OCI-LY7 (cell line): ENCODE measurements at regions not wholly inside any gene's neighbourhood (a gene's known extent, or its start where the extent isn't known, plus 50 kb on each side); places are given as distances from the start of the nearest gene placed in this dataset.

Experiments
- BruUV-seq: library from RNA; stranded (reverse); fragments of 400-500 nt; replicated peaks from 2 replicates; lab custom pipeline; 2021; lab: Mats Ljungman, UMichigan
- CTCF ChIA-PET: fragments of 300-600 bp; sonication (Branson Sonifier 250); formaldehyde crosslinking; loops from one replicate; lab custom pipeline; 2022; ENCODE audit warnings: antibody characterized with exemption; ENCODE audit not compliant: unreplicated experiment; lab: Charles Lee
- POLR2A ChIA-PET: fragments of 300-600 bp; sonication (Branson Sonifier 250); formaldehyde crosslinking; loops from one replicate; lab custom pipeline; 2022; ENCODE audit warnings: antibody characterized with exemption; lab: Charles Lee
- DNase-seq: peaks from one replicate; pipeline ENCODE4 v3.0.0-alpha.2; 2015; ENCODE audit warnings: low spot score
- H2AFZ ChIP-seq: fragments of 200-600 bp; sonication (generic), shearing (Covaris generic); 2 replicates; pipeline ENCODE4 v1.6.1; 2014; ENCODE audit warnings: mild to moderate bottlenecking, antibody characterized with exemption, low read length, moderate library complexity
- H3K27ac ChIP-seq: fragments of 200-600 bp; sonication (generic); 2 replicates; pipeline ENCODE4 v1.5.1; 2014; ENCODE audit warnings: mixed run types, low read depth, mild to moderate bottlenecking, moderate library complexity, low read length, inconsistent platforms; ENCODE audit not compliant: poor library complexity, severe bottlenecking
- H3K36me3 ChIP-seq: fragments of 200-600 bp; sonication (generic); 2 replicates; pipeline ENCODE4 v1.6.1; 2014; ENCODE audit warnings: mild to moderate bottlenecking, antibody characterized with exemption, low read length, moderate library complexity, mixed read lengths; ENCODE audit not compliant: insufficient read depth
- H3K4me1 ChIP-seq: fragments of 200-600 bp; sonication (generic); 2 replicates; pipeline ENCODE4 v1.5.1; 2014; ENCODE audit warnings: mild to moderate bottlenecking, low read length; ENCODE audit not compliant: insufficient read depth, poor library complexity, severe bottlenecking
- H3K4me2 ChIP-seq: fragments of 200-600 bp; sonication (generic); 2 replicates; pipeline ENCODE4 v1.6.1; 2014; ENCODE audit warnings: mild to moderate bottlenecking, low read length
- H3K4me3 ChIP-seq: fragments of 200-600 bp; sonication (generic); 2 replicates; pipeline ENCODE4 v1.5.1; 2014; ENCODE audit warnings: mild to moderate bottlenecking, low read depth, low read length; ENCODE audit not compliant: poor library complexity, severe bottlenecking
- H3K79me2 ChIP-seq: fragments of 200-600 bp; sonication (generic); 2 replicates; pipeline ENCODE4 v1.6.1; 2016; ENCODE audit warnings: low read depth, mild to moderate bottlenecking, low read length, moderate library complexity, mixed read lengths; ENCODE audit not compliant: insufficient read depth
- H3K9me2 ChIP-seq: fragments of 200-600 bp; sonication (generic); 2 replicates; pipeline ENCODE4 v1.6.1; 2016; ENCODE audit warnings: mild to moderate bottlenecking, low read length, mixed read lengths; ENCODE audit not compliant: insufficient read depth
- H3K9me3 ChIP-seq: fragments of 200-600 bp; sonication (generic); 2 replicates; pipeline ENCODE4 v1.6.1; 2014; ENCODE audit warnings: mild to moderate bottlenecking, mixed run types, low read length, mixed read lengths
- H4K20me1 ChIP-seq: fragments of 200-600 bp; sonication (generic); 2 replicates; pipeline ENCODE4 v1.6.1; 2014; ENCODE audit warnings: mild to moderate bottlenecking, antibody characterized with exemption, low read length, moderate library complexity, mixed read lengths; ENCODE audit not compliant: insufficient read depth
- CTCF ChIP-seq: fragments of 200-600 bp; sonication (generic); conservative IDR thresholded peaks from 2 replicates; pipeline ENCODE4 v1.5.1; 2014; ENCODE audit warnings: mild to moderate bottlenecking, antibody characterized with exemption, low read length, moderate library complexity, mixed read lengths
- EZH2phosphoT487 ChIP-seq: fragments of 200-600 bp; sonication (generic); IDR thresholded peaks from 2 replicates; pipeline ENCODE4 v1.6.1; 2018; ENCODE audit warnings: low read depth, borderline replicate concordance, mild to moderate bottlenecking, mixed run types, antibody characterized with exemption, low read length, moderate library complexity, mixed read lengths
- intact Hi-C: fragments of 100-400 bp; cut with micrococcal nuclease; formaldehyde crosslinking; loops from one replicate; pipeline ENCODE4 v1.10.0; 2022; ENCODE audit not compliant: unreplicated experiment

GRCh38 chr18:67047334-67047733 lies 443.4 kb upstream of the CDH19 start:
- H3K27ac ChIP-seq, result no peak overlapping the region
- H3K4me3 ChIP-seq, result no peak overlapping the region
- POLR2A ChIA-PET, result no interaction called here
- DNase-seq, result no peak
- no peaks in the 10 kb centered on the region for H3K9me2 ChIP-seq
- no peak for TF ChIP-seq CTCF
- no peak for TF ChIP-seq EZH2phosphoT487
- intact Hi-C loops, result no loop called here
- H3K9me3 ChIP-seq, result no peaks in the 10 kb centered on the region
- no peak overlapping the region for H2AFZ ChIP-seq
- H3K4me1 ChIP-seq, result no peaks in the 10 kb centered on the region
- no TSS peak for BruUV-seq
- no peaks in the 10 kb centered on the region for H3K36me3 ChIP-seq
- no peaks in the 10 kb centered on the region for H3K79me2 ChIP-seq
- CTCF ChIA-PET, result no interaction called here
- no peaks in the 10 kb centered on the region for H4K20me1 ChIP-seq
- no peak overlapping the region for H3K4me2 ChIP-seq

GRCh38 chr18:67043276-67043675 lies 439.4 kb upstream of the CDH19 start:
- no peak for TF ChIP-seq EZH2phosphoT487
- no peak for TF ChIP-seq CTCF
- H4K20me1 ChIP-seq, result no peaks in the 10 kb centered on the region
- intact Hi-C loops, result no loop called here
- H3K4me2 ChIP-seq, result no peak overlapping the region
- no peaks in the 10 kb centered on the region for H3K4me1 ChIP-seq
- ChIA-PET CTCF (no interaction called here), POLR2A (no interaction called here)
- H3K9me3 ChIP-seq, result no peaks in the 10 kb centered on the region
- BruUV-seq, result no TSS peak
- no peak for DNase-seq
- no peak overlapping the region for H2AFZ ChIP-seq
- no peak overlapping the region for H3K4me3 ChIP-seq
- H3K79me2 ChIP-seq, result no peaks in the 10 kb centered on the region
- H3K27ac ChIP-seq, result no peak overlapping the region
- H3K36me3 ChIP-seq, result no peaks in the 10 kb centered on the region
- no peaks in the 10 kb centered on the region for H3K9me2 ChIP-seq

- H3K27ac ChIP-seq, result no peak overlapping the region
- H2AFZ ChIP-seq, result no peak overlapping the region
- ChIA-PET CTCF (no interaction called here), POLR2A (no interaction called here)
- no peak for TF ChIP-seq EZH2phosphoT487
- no peak for TF ChIP-seq CTCF
- no peak for DNase-seq
- no peak overlapping the region for H3K4me3 ChIP-seq
- H3K4me1 ChIP-seq, result no peaks in the 10 kb centered on the region
- intact Hi-C loops, result no loop called here
- H3K9me2 ChIP-seq, result no peaks in the 10 kb centered on the region
- BruUV-seq, result no TSS peak
- H3K4me2 ChIP-seq, result no peak overlapping the region
- no peaks in the 10 kb centered on the region for H3K9me3 ChIP-seq
- no peaks in the 10 kb centered on the region for H4K20me1 ChIP-seq
- no peaks in the 10 kb centered on the region for H3K36me3 ChIP-seq
- H3K79me2 ChIP-seq, result no peaks in the 10 kb centered on the region
These were observed 437.4 kb upstream of the CDH19 start for GRCh38 chr18:67041334-67041733.
